Retinal pigment epithelial cell (primary cell): ENCODE measurements at regions not wholly inside any gene's neighbourhood (a gene's known extent, or its start where the extent isn't known, plus 50 kb on each side); places are given as distances from the start of the nearest gene placed in this dataset.
A peak's percentile ranks its signal among the peaks of the same experiment; 100 is the strongest.

Experiments
- DNase-seq: peaks from one replicate; pipeline ENCODE4 v3.0.0-alpha.2; 2010; ENCODE audit warnings: low read depth
- H3K4me3 ChIP-seq: 2 replicates; pipeline ENCODE4 v1.5.1; 2011; ENCODE audit warnings: mild to moderate bottlenecking, low read length, control low read depth, moderate library complexity
- TF ChIP-seq, protein P1 (sequence below): conservative IDR thresholded peaks from 2 replicates; pipeline ENCODE4 v1.5.1; 2011; ENCODE audit warnings: low read depth, low read length, control low read depth, inconsistent platforms

DNA sequence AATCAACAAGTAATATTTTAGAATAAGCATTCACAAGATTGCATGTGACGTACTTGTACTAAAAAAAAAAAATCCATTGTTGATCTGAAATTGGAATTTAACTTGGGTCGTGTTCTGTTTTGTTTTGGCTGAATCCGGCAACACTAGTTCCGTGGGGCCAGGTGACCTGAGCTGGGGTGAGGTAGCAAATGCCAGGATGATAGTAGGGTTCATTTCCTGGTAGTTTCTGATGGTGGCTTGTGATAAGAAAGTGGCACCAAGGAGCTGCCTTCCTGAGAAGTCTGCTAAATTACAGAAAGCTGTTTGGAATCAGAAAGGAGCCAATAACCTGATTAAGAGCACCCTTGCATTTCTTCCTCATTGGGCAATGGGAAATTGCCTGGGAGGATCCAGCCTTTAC is 126.4 kb upstream of the DLX2 start:
- DNase-seq = no peak
- TF ChIP-seq, protein P1, sequence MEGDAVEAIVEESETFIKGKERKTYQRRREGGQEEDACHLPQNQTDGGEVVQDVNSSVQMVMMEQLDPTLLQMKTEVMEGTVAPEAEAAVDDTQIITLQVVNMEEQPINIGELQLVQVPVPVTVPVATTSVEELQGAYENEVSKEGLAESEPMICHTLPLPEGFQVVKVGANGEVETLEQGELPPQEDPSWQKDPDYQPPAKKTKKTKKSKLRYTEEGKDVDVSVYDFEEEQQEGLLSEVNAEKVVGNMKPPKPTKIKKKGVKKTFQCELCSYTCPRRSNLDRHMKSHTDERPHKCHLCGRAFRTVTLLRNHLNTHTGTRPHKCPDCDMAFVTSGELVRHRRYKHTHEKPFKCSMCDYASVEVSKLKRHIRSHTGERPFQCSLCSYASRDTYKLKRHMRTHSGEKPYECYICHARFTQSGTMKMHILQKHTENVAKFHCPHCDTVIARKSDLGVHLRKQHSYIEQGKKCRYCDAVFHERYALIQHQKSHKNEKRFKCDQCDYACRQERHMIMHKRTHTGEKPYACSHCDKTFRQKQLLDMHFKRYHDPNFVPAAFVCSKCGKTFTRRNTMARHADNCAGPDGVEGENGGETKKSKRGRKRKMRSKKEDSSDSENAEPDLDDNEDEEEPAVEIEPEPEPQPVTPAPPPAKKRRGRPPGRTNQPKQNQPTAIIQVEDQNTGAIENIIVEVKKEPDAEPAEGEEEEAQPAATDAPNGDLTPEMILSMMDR = no peak
- H3K4me3 ChIP-seq = no peak overlapping the region

DNA sequence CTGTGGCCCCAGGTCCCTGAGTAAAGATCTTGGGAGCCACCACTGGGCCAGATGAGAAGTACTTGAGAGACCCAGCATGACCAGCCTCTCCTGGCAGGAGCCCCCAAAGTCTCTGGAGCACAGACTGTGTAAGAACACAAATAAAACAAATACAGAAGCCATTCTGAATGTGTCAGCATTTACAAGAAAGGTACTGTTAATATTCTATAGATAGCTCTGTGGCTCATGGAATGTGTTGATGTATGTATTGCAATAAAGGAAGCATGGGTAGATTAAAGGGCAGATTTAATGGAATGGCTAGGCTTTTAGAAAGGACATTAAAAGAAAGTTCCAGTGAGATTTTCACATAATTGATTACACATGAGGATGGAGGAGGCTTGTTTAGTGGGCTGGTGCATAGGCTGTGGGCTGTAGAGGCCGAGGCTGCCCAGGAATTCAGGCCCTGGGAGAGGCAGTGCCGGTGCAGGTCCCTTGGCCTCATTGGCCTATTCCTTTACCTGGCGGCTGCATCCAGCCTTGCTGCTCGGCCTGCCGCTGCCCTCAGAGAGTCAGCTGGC is 127.7 kb upstream of the DLX2 start:
- no peak overlapping the region for H3K4me3 ChIP-seq
- TF ChIP-seq, protein P1 = no peak
- DNase-seq = no peak

DNA sequence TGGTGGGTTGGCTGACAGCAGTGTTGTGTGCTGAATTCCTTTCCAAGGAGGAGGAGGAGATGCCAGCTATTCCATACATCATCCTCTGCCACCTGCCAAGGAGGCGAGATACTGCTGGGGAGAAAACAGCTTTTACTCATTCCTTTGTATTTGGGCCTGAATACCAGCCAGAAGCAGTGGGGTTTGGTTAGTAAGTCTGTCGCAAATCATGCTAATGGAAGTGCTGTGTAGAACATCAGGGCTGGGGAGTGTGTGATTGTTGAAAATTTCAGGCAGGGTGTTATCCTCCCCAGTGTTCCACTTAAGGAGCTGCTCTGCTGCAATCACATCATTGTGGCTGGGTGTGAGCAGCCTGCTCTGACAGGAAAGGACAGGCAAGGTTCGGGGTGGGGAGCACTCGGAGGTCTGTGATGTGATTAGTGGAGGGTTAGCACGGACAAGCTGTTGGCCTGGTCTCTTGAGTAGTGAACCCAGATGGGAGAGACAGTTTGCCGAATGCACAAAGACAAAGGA is 128.2 kb upstream of the DLX2 start:
- no peak overlapping the region for H3K4me3 ChIP-seq
- TF ChIP-seq, protein P1 = no peak
- DNase-seq = no peak

DNA sequence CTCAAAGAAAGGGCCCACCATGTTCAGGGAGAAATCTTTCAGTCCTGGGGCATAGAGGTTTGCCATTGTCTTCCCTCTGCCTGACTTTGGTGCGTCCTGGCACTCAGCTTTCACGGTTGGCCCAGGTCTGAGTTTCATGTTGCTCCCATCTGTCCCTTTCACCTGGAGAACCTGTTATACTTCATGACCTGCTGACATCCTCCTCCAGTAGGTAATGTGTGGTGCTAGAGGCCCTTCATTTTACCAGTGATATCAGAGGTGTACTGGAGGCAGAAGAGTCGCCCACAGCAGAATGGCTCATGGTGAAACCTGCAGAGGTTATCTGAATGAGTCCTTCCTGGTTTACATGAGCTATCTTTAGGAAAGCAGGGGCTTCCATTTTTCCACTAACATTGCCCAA is 128.8 kb upstream of the DLX2 start:
- TF ChIP-seq, protein P1 = no peak
- DNase-seq = no peak
- no peak overlapping the region for H3K4me3 ChIP-seq

DNA sequence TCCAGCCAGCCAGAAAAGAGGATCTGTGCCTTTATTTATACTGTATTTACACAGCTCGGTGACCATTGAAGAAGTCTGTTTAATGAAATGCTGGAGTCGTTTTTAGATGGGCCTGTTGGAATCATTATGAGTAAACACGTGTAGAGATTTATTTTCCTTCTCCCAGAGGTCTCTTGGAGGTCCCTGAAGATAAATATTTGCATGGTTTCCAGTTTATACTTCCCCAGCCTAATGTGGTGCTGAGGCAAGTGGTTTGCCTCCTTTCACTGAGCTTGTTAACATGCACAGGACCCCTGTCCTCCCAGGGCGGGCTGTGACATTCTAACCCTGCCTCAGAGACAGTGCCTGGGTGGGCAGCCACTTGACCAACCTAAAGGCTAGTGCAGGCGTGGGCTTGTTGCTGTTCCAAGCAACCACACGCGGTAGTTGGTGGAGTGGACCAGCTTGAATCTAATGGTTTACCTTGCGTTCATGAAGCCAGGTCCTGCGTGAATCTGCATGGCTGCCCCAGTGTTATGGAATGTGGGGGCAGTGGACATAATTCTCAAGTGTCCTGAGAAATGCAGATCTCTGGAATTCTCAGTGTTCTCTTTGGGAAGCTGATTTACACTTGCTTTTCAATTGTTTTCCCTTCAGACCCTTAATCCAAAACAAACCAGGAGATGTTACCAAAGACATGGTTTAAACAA is 130.2 kb upstream of the DLX2 start:
- DNase-seq = no peak
- H3K4me3 ChIP-seq = no peak overlapping the region
- TF ChIP-seq, protein P1 = no peak

DNA sequence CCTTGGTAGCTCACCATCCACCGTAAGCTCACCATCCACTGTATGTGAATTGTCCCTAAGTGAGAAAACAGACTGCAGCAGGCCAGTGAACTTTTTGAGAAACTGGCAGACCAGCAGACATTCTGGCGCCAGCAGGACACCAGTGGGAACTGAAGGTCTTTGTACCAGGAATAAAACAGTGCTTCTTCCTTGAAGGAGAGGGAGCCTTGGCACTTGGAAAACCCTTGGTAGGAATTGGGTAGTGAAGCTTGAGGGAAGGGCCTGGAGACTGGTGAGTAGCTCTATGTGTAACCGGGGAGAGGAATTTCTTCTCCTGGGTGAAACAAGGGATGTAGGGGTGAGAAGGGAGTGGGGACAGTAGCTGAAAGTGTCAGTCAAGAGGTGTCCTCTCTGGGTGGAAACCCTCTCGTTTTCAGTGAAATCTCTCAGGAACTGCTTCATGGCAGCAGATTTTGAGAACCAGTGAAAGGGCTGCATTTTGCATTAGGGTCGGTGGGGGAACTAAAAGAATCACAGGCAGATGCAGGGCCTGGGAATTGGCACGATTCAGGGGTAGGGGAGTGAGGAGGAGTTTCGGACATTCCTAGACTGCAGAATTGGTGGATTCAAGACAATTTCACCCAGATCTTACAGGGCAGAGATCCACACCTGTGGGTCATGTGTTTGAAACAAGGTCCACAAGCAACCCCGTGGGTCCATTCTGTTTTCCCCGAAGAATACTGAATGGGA is 131.5 kb upstream of the DLX2 start:
- peak overlapping the region; percentile 55 for H3K4me3 ChIP-seq
- no peak for DNase-seq
- TF ChIP-seq, protein P1 = no peak
